ENCODE measurements at regions not wholly inside any gene's neighbourhood (a gene's known extent, or its start where the extent isn't known, plus 50 kb on each side); places are given as distances from the start of the nearest gene placed in this dataset.
"Not testable (repeated sequence)": the region's sequence is repeated elsewhere in the genome, so short reads cannot be mapped to it uniquely, and the experiment has no call there.

DNA sequence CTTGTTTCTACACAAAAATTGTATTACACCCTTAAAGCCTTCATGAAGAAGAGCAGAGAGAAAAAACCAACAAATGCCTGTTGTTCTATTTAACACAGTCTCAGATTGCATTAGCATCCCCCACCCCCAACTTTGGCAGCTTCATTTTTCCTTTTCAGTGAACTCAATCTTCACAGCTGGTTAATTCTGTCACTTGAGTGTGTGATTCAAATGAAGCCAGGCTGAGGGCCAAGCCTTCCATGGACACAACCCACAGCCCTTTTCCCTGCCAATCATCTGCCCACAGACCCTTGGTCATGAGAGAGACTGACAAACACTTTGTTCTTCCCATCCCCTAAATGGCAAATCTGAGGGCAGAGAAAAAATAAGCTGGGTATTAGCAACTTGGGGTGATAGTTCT, 217.5 kb upstream of the NMUR2 start:
- no peak for DNase-seq

DNA sequence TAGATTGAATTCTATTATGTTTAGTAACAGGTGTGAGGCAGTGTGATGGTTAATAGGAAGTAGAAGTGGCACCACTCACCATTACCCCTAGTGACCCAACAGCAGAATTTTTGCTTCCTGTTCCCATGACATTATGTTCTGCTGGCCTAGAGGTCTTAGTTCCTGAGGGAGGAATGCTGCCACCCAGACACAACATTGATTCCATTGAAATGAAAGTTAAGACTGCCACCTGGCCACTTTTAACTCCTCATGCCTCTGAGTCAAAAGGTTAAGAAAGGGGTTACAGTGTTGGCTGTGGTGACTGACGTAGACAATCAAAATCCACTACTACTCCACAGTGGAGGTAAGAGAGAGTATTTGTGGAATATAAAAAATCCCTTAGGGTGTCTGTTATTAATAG, 218.9 kb upstream of the NMUR2 start:
- no peak for DNase-seq

DNA sequence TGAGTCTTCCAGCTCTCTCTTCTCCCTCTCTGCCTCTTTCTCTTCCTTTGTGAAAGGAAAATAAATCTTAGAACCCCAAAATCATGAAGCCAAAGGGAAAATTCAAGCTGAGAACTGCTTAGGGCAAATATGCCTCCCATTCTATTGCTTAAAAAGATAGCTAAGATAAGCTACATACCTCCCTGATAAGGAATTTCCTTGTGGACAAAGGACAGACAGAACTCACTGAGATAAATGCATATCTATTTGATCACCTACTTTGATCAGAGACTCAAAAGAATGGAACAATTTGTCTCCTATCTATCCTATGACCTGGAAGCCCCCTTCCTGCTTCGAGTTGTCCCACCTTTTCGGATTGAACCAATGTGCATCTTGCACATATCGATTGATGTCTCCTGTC, 220.6 kb upstream of the NMUR2 start:
- no peak for DNase-seq

DNA sequence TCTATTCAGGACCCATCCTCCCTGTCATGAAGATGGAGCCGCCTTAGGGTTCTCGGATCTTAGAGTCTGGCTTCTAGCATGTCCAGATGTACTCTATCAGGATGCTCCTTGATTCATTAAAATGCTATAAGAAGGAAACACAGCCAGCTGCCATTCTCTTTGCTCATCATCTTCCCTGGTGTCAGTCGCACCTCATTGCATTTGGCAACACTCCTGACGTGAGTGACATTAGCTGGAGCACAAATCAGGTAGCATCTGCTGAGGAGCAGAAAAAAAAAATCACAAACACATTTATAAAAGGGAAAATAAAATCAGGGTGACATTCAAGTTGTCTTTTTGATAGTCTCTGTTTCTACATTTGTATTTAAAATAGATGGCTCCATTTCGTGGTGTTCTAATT, 226.1 kb upstream of the NMUR2 start:
- no peak for DNase-seq

DNA sequence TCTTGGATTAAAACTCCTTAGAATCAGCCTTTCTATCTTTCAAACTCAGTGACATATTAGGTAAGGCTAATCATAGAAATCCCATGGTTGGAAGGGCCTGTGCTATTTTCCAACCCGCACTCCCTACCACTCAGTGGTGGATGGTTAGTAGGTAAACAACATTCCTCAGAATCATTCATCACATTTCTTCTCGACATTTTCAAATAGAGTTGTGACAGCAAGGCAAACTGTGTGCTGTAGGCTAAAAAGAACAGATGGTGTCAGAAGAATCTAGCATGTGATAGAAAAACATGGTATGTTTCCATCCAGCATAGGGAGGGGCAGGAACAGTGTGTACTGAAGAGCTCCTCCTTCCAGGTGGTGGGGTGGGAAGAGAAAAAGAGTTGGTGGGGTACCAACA, 227.3 kb upstream of the NMUR2 start:
- no peak for DNase-seq

DNA sequence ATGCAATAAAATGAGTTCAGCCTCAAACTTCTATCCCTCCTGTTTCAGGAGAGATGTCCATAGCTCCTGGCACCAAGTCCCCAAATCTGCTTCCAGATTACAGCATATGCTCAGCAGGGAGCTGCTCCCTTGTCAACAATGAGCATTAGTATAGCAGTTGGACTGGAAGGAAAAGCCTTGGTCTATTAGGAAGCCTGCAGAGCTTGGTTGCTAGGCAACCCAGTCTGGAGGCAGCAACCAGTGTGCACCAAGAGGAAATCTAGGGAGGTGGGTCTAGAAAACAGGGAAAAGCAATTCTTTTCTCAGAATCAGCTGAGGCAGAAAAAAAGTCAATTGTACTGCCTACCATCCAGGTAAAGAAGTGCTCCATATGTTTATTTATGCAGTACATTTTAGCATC, 229.5 kb upstream of the NMUR2 start:
- no peak for DNase-seq

DNA sequence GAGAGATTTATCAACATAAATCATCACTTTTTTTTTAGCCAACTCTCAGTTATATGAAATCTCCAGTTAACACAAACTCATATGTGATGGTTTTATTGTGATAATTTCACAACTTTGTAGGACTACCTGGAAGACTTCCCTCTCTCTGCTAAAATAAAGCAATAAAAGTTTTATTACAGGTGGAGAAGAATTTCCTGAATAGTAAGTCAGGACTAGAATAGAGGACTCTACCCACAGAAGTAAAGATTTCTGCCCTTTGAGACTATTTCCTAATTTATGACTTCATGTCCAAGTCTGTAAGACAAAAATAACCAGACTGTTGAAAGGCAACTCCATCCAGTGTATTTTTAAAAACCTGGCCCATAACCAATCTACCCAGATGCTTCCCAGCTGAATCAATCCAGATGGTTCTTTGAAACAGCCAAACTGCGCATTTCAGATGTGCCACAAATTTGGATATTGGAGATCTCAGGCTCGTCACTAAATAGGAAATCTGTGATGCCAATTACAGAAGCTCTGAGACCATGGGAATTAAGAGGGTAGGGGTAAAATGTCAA, 234.0 kb upstream of the NMUR2 start:
- peak; percentile 47 for DNase-seq

DNA sequence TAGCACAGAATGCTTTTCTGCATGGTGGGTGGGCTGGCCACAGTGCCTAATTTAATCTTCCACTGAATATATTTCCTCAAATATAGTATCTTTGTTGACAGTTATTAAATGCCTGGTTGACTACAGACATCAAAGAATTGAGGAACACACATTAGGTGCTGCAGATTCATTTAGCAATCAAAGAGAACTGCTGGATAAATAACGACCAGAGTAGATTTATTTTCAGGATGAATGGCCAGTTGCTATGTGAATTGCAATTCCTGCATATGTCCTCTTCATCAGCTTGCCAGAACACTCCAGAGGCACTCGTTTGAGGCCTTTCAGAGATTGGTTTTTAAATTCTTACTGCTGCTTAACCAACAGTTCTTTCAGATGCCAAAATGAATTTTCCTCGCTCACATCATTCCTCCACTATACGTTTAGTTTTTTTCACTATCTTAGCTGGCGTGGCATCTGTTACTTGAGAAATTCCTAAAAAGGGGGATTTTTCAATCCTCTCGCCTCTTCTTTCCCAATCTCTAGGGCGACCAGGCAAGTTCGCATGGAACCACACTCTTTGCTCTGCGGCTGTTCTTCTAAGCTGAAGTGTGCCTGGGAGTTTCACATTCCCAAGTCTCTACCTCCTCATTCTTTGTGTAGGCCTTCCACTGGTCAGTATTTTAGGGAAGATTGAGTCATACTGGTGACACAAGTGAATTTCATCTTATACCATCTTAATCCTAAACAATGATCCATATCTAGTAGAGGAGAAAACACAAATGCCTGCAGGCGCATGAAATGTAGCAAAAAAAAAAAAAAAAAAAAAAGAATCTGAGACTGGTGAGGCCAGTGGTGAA, 237.1 kb upstream of the NMUR2 start:
- no peak for DNase-seq

DNA sequence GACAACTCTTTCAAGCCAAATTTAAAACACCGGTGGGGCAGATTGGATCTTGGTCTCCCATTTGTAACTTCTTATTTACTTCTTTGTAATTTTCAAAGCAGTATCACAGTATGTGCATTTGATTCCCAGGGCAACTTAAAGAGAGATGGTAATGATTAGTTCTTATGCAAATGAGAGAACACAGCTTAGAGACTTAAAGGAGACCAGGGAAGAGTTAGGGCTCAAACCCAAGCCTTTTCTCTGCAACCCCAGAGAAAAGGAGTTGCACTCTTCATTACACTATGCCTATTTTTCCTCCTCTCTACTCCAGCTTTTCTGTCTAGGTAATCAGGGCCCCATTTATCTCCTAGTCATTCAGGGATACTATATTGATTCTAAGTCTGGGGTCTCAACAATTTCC, 237.8 kb upstream of the NMUR2 start:
- DNase-seq, result no peak

DNA sequence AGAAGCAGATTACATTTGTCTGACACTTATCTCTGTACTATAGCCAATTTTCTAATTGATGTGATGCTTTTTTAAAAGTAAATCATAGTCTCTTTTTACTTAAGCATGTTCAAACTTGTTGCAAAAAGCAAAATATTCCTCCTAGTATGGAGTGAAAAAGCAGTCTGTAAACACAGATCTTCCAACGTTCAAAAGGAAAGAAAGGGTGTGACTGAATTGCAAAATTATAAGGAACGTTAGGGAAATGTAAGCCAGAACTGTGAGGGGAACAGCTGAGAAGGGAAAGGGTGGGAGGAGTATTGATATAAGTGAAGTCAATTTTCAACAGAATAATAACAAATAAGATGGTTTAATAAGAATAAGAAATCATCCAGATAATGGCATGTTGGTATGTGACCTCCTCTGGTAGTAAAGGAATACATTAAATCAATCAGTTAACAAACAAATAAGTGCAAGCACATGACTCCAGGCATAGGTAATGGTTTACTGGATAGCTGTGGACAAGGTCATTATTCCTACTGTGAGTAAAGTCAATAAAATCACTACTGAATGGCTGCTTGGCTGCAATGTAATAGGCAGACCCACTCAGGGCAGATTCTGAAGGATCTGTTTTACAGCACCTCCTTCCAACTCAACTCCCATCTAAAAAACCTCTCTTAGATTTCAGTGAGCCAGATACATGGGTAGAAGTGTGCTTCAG, 239.1 kb upstream of the NMUR2 start:
- DNase-seq, result no peak

DNA sequence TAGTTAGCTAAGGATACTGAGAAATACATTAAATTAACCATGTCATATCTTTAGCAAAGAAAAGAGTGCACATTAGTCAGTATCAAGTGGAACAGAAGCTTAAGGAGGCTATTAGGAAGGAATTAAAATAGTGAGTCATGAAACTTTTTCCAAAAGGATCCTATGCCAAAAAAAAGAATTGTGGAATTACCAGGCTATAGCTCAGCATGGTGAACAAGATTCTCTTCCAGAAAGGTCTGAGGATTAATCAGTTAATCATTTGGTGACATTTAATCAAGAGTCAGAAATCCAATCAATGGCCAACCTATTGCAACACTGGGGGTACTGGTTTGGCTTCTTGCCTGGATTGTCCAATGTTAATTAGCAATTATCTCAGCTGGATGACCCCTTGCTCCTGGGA, 244.5 kb upstream of the NMUR2 start:
- DNase-seq, result no peak

DNA sequence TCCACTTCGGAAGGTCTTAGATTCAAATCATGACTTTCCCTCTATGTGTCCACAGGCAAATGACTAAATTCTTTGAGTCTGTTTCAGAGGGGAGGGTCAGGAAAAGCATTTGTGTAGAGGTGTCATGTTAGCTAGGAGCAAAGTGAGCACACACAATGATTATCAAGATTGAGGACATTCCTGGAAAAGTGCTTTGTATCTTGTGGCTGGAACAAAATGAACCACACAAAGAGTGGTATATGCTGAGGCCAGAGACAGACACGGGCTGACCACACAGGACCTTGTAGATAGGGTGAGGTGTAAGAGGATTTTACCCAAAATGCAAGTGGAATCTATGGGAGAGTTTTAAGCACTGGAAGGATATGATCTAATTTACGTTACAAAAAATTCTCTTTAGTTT, 245.3 kb upstream of the NMUR2 start:
- DNase-seq, result no peak

DNA sequence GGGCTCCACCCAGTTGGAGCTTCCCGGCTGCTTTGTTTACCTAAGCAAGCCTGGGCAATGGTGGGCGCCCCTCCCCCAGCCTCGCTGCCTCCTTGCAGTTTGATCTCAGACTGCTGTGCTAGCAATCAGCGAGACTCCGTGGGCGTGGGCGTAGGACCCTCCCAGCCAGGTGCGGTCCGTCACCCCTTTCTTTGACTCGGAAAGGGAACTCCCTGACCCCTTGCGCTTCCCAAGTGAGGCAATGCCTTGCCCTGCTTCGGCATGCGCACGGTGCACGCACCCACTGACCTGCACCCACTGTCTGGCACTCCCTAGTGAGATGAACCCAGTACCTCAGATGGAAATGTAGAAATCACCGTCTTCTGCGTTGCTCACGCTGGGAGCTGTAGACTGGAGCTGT, 254.4 kb upstream of the NMUR2 start:
- not testable (repeated sequence) for DNase-seq

DNA sequence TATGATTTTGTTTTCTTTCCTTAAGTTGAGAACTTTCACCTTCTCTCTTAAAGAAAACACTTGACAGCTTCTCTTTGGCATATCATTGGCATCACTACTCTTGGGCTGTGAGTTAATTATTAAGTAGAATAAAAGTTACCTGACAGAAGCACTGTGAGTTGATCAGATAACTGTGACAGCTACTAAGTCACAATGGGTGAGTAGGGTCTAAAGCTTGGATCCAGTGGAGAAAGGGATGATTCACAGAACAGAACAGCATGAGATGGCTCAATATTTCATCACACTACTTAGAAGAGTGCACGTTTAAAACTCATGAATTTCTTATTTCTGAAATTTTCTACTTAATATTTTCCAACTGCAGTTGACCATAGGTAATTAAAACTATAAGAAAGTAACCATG, 268.5 kb upstream of the NMUR2 start:
- no peak for DNase-seq

DNA sequence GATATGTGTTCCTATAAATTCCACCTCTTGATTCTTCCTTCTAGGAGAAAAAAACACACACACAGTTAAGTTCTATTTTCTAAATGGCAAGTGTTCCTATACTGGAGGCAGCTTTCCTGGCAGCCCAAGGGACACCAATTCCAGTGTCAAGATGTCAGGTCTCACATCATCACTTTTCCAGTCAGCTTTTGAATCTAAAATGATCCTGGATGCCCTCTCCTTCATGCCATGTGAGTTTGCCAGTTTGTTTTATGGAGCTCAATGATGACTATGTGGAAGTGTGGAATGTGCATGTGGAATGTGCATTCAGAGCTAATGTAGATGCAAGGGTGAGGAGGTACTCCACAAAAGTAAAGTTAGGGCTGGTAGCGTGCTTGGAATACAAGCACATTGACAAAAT, 269.3 kb upstream of the NMUR2 start:
- no peak for DNase-seq

DNA sequence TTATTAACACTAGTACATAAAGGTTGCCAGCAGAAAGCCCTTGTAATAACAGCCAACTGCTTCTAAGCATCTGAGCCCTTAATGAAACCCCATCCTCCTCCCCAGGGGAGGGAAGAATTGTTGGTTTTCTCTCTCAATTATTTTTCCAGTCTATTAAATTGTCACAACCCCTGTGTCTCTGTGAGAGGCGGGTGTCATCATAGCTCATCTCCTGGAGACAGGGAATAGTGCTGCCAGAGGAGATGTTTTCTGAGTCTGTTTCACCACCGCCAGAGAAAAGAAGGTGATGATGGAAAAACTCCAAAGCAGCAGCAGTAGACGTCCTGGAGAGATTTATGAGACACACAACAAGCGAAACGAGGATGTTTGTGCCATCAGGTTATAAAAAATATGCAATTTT, 271.1 kb upstream of the NMUR2 start:
- DNase-seq, result no peak

DNA sequence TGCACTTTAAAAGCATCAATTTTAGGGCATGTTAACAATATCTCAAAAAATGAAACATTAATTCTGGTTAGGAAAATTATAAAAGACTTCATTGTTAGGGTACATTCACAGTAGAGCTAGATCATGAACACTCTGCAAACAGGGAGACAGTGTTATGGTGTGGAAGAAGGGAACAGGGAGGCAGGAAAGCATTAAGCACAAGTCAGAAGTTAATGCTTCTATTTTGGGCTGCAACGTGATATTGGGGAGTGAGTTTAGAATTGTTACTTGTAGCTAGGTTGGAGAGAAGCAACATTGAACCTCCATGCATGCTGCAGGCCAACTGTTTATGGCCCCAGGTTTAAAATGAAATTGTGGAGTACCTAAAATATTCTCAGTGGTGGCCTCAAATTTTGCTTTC, 278.1 kb upstream of the NMUR2 start:
- DNase-seq, result no peak

DNA sequence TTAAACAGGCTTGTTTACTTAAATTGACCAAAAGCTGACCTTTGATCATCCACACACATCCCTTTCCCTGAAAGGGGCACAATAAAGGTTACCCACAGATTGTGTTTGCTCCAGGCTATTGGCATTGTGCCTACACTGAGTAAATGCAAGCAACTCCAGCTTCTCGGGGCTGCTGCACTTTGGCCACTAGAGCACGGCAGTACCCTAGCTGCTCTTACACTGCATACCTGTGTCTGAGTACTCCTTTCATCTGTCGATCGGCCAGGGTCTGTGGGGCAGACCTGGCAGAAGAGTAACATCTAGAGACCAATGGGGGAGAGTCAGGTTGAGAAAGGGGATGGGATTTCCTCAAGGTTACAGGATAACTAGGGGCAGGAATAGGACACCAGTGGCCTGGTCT, 281.9 kb upstream of the NMUR2 start:
- no peak for DNase-seq

DNA sequence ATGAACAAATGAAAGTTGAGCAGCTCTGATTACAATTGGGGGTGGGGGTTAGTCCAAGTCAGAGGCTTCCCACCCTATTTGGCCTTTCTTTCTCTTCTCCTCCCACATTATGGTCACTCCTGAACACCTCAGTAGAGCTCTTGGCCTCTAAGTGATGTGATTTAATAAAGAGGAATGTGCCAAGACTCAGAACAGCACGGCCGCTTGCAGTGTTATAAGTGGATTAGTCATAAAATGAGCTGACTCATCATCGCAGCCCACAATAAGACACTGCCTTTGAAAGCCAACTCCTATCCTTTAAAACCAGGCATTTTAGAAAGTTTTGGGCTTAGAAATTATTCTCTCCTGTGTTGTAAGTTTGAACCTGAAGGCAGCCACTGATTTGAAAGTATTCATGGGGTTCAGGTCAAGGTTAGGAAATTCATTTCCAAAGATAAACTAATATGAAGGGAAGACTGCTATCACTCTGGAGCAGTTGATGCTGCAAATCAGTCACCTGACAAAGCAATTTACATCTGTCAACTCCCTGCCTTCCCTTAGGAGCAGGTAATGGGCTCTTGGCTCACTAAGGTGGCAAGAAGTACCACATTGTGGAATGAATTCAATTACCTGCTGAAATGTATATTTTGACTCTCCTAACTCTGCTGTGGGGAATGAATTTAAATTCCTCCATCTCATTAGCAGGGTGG, 283.6 kb upstream of the NMUR2 start:
- peak; percentile 44 for DNase-seq

DNA sequence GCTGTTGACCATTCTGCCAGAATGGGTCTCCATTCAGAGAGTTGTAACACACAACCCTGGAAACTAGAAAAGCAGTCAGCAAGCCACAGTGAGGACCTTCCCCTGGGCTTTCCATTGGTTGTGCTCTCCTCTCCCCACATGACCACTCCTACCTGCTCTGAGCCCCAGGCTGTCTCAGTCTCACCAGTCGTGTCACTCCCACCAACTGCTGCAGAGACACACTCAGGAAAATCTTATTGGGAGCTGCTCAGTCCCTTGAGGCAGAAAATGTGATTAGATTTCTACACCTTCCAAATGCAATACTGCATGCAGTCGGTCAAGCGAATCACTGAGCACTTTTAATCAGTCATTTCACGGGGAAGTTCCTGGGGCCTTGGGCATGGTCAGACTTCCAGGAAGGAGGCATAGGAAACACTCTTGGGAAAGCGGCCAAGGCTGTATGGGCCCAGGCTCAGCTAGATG, 284.2 kb upstream of the NMUR2 start:
- DNase-seq, result no peak

DNA sequence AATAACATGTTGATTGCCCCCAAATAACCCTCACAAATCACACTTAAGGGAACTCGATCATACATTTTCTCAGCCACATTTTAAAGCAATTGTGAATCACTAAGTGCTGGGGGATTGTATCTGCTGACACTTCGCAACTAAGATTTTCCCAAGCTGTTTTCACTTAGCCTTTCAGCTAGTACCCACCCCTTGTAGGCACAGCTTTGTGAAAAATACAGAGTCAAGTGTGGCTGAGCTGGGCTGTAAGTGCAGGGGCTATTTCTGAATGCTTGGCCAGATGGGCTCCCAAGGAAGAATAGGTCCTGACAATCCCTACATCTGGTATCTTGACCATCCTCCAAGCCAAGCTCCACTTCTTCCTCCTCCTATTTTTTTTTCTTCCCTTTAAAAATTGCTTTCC, 289.2 kb upstream of the NMUR2 start:
- no peak for DNase-seq

DNA sequence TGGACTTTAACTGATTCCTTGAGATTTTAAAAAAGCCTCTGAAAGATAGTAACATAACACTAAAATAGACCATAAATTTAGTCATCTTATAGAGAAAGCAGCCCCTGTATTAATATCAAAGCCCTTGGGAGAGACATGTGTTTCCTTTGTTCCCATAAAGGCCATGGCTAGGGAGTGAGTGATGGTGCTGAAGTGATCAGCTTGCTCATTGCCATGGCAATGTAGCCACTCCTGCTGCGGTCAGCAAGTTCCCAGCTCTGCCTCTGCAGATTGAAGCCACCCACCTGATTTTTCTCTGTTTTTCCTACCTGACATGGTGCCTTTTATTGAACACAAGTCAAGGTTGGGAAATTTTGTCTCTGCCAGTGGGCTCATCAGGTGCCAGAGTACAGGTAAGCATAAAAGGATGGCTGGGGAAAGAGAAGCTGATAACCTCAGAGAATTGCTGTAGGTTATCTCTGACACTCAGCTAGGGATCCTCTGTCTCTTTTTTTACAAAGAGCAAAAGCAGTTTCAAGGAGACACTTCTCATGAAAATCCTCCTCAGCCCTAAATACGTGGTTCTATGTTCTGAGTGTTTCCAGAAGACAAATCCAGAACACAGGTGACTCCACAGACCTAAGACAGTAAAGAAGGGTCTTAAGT, 296.3 kb upstream of the NMUR2 start:
- DNase-seq, result no peak

DNA sequence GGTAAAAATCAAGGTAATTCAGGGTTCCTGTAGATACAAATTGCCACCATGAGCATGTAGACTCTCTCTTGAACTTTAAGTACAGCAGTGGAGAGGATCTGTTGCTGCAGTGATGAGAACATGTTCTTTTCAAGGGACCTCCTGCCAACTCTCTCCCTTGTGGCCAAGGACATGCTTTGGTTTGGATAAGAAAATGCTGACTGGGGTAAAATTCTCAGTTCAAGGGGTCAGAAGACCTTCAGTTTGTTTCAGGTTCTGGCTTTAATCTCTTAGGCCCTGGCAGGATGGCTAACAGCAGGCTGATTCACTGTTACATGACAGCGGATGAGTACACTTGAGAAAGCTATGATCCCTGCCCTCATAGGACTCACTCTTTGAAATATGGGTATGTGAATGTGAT, 299.2 kb upstream of the NMUR2 start:
- no peak for DNase-seq
